ENCODE measurements at regions not wholly inside any gene's neighbourhood (a gene's known extent, or its start where the extent isn't known, plus 50 kb on each side); places are given as distances from the start of the nearest gene placed in this dataset.
A peak's percentile ranks its signal among the peaks of the same experiment; 100 is the strongest.

DNA sequence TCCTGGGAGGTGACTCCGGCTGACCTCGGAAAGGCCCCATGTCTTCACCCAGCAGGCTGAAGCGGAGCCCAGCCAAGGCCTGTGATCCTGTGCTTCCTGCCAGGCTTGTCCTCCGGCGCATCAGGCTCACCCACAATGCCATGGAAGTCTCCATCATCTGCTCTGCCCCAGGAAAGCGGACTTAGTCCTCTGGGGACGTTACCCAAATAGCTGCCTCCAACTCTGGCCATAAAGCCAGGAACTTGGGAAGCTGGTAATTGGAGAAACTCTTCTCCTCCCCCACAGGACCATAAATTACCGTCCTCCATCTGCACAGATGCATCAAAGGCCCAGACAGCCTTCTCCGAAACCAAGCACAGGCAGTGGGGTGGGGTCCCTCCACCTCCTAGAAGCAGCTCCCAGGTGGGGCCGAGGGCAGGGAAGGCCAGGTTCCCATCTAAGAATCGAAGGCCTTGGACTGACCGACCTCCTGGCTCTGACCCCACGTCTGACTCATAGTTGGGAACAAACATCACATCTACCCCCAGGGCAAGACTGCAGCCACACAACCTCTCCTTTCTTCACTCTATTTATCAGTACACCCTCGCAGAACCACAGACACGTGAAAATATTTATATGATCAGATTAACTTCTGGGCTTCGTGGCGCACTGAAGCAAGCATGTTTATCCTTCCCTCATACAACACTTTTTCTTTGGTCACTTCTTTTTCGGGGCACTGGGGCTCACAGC lies 56.4 kb downstream of the PITPNM2 start (continued):
- TF ChIP-seq, protein P1, sequence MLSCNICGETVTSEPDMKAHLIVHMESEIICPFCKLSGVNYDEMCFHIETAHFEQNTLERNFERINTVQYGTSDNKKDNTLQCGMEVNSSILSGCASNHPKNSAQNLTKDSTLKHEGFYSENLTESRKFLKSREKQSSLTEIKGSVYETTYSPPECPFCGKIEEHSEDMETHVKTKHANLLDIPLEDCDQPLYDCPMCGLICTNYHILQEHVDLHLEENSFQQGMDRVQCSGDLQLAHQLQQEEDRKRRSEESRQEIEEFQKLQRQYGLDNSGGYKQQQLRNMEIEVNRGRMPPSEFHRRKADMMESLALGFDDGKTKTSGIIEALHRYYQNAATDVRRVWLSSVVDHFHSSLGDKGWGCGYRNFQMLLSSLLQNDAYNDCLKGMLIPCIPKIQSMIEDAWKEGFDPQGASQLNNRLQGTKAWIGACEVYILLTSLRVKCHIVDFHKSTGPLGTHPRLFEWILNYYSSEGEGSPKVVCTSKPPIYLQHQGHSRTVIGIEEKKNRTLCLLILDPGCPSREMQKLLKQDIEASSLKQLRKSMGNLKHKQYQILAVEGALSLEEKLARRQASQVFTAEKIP (CRISPR knock-in tag; IDR thresholded peaks at IDR 0.05; ENCODE audit: borderline replicate concordance), result no peak
- TF ChIP-seq, protein P2, sequence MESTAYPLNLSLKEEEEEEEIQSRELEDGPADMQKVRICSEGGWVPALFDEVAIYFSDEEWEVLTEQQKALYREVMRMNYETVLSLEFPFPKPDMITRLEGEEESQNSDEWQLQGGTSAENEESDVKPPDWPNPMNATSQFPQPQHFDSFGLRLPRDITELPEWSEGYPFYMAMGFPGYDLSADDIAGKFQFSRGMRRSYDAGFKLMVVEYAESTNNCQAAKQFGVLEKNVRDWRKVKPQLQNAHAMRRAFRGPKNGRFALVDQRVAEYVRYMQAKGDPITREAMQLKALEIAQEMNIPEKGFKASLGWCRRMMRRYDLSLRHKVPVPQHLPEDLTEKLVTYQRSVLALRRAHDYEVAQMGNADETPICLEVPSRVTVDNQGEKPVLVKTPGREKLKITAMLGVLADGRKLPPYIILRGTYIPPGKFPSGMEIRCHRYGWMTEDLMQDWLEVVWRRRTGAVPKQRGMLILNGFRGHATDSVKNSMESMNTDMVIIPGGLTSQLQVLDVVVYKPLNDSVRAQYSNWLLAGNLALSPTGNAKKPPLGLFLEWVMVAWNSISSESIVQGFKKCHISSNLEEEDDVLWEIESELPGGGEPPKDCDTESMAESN (CRISPR knock-in tag; conservative IDR thresholded peaks at IDR 0.05), result no peak
- no peak for TF ChIP-seq ZNF543 (CRISPR knock-in tag; IDR thresholded peaks at IDR 0.05)
- no peak for TF ChIP-seq ZNF503 (CRISPR knock-in tag; IDR thresholded peaks at IDR 0.05)
- TF ChIP-seq ATF7-NPFF (CRISPR knock-in tag; IDR thresholded peaks at IDR 0.05; ENCODE audit: low read depth), result no peak
- TF ChIP-seq PTBP1 (IDR thresholded peaks at IDR 0.05; ENCODE audit: low read depth, low read length, poor library complexity, severe bottlenecking), result no peak
- TF ChIP-seq MTF2 (CRISPR knock-in tag; IDR thresholded peaks at IDR 0.05; ENCODE audit: borderline replicate concordance), result no peak
- TF ChIP-seq TBX2 (CRISPR knock-in tag; IDR thresholded peaks at IDR 0.05; ENCODE audit: borderline replicate concordance), result peak; percentile 62
- TF ChIP-seq ZFP1 (CRISPR knock-in tag; IDR thresholded peaks at IDR 0.05), result no peak
- peak; percentile 65 for TF ChIP-seq KDM2A (CRISPR knock-in tag; IDR thresholded peaks at IDR 0.05; ENCODE audit: borderline replicate concordance, low read depth)
- no peak for TF ChIP-seq FOXA1 (IDR thresholded peaks at IDR 0.05)
- no peak for TF ChIP-seq FOXA1 (CRISPR knock-in tag; IDR thresholded peaks at IDR 0.05)
- no peak for TF ChIP-seq GLI4 (CRISPR knock-in tag; IDR thresholded peaks at IDR 0.05; ENCODE audit: borderline replicate concordance)
- TF ChIP-seq NCOA5 (CRISPR knock-in tag; IDR thresholded peaks at IDR 0.05), result no peak
- TF ChIP-seq PAF1 (CRISPR knock-in tag; IDR thresholded peaks at IDR 0.05), result no peak
- TF ChIP-seq HHEX (CRISPR knock-in tag; IDR thresholded peaks at IDR 0.05), result no peak
- no peak for TF ChIP-seq CREB3 (CRISPR knock-in tag; IDR thresholded peaks at IDR 0.05)
- TF ChIP-seq ZBTB39 (CRISPR knock-in tag; IDR thresholded peaks at IDR 0.05), result no peak
- no peak for TF ChIP-seq ZNF616 (CRISPR knock-in tag; IDR thresholded peaks at IDR 0.05; ENCODE audit: low read depth)
- TF ChIP-seq SIN3B (IDR thresholded peaks at IDR 0.05; ENCODE audit: low read length), result no peak
- no peak for TF ChIP-seq ZNF367 (CRISPR knock-in tag; IDR thresholded peaks at IDR 0.05; ENCODE audit: borderline replicate concordance)
- TF ChIP-seq XBP1 (CRISPR knock-in tag; IDR thresholded peaks at IDR 0.05), result no peak
- 0 out of 2 replicates have a peak, but pooled peaks have one; percentile 17 for TF ChIP-seq HDAC2 (CRISPR knock-in tag; IDR thresholded peaks at IDR 0.05)
- TF ChIP-seq NPAS2 (CRISPR knock-in tag; IDR thresholded peaks at IDR 0.05; ENCODE audit: borderline replicate concordance), result no peak

All from HepG2 (cell line).